HepG2 (cell line): ENCODE measurements at regions not wholly inside any gene's neighbourhood (a gene's known extent, or its start where the extent isn't known, plus 50 kb on each side); places are given as distances from the start of the nearest gene placed in this dataset.

Source experiments
- ATAC-seq: fragments of 200-7000 bp; cut with Tn5 transposase; 3 replicates; pipeline ENCODE4 v1.9.1; 2020; ENCODE audit warnings: mild to moderate bottlenecking, moderate library complexity
- BruUV-seq: library from RNA; stranded (reverse); fragments of 400-500 nt; replicated peaks from 2 replicates; lab custom pipeline; 2021; lab: Mats Ljungman, UMichigan
- CTCF ChIA-PET: fragments of 300-600 bp; formaldehyde crosslinking; extraction: SDS; loops from one replicate; lab custom pipeline; 2021; ENCODE audit warnings: low total read pairs, inconsistent platforms, low intra/inter-chr PET ratio; lab: Yijun Ruan, JAX
- POLR2A ChIA-PET: fragments of 350-600 bp; sonication (Branson Sonifier 250); formaldehyde crosslinking; loops from one replicate; lab custom pipeline; 2020; ENCODE audit warnings: antibody characterized with exemption, inconsistent platforms; lab: Yijun Ruan, JAX
- DNase-seq: peaks from one replicate; pipeline ENCODE4 v3.0.0-alpha.2; 2015; ENCODE audit warnings: low spot score
- FAIRE-seq: peaks from 3 replicates; lab custom pipeline; 2011; peaks lifted over from hg19 to GRCh38; lab: Jason Lieb, UNC
- H2AFZ ChIP-seq: one replicate; pipeline ENCODE4 v1.6.1; 2011; ENCODE audit warnings: low read length, inconsistent platforms
- H3K27ac ChIP-seq: fragments of 300-600 bp; 3 replicates; pipeline ENCODE4 v1.8.0; 2011; ENCODE audit warnings: mixed run types, mild to moderate bottlenecking, mixed read lengths, low read length, inconsistent platforms; ENCODE audit not compliant: insufficient read depth; ENCODE audit errors: extremely low read length
- H3K27me3 ChIP-seq, 2 experiments: fragments of 200-600 bp in 1 of 2; 2 replicates in 1 of 2; 3 replicates in 1 of 2; pipeline versions ENCODE4 v1.6.0 to v1.8.0; 2011; ENCODE audit warnings: low read length in 2 of 2, mild to moderate bottlenecking in 2 of 2, moderate library complexity in 2 of 2, inconsistent platforms in 1 of 2; ENCODE audit not compliant: insufficient read depth in 2 of 2, control insufficient read depth in 1 of 2
- H3K36me3 ChIP-seq, 2 experiments: fragments of 200-600 bp in 1 of 2; replicated peaks in 1 of 2; 2 replicates in 1 of 2; 3 replicates in 1 of 2; pipeline versions ENCODE4 v1.5.1 to v1.8.0; 2011; ENCODE audit warnings: low read length in 2 of 2, inconsistent platforms in 1 of 2; ENCODE audit not compliant: insufficient read depth in 2 of 2, control insufficient read depth in 1 of 2
- H3K4me1 ChIP-seq: 2 replicates; pipeline ENCODE4 v1.5.1; 2012; ENCODE audit warnings: low read length, inconsistent platforms; ENCODE audit not compliant: insufficient read depth
- H3K4me2 ChIP-seq: 2 replicates; pipeline ENCODE4 v1.6.0; 2011; ENCODE audit warnings: low read depth, low read length, inconsistent platforms
- H3K4me3 ChIP-seq, 3 experiments: fragments of 200-600 bp in 1 of 3; sonication (generic), shearing (Covaris generic) in 1 of 3; replicated peaks in 1 of 3; 2 replicates each; pipeline ENCODE4 v1.5.1; 2011 to 2016; ENCODE audit warnings: low read length in 3 of 3, inconsistent platforms in 2 of 3, low read depth in 2 of 3, mild to moderate bottlenecking in 2 of 3, control low read depth in 1 of 3, mixed read lengths in 1 of 3; ENCODE audit not compliant: insufficient read depth in 1 of 3
- H3K79me2 ChIP-seq: one replicate; pipeline ENCODE4 v1.6.1; 2011; ENCODE audit warnings: low read length, inconsistent platforms; ENCODE audit not compliant: insufficient read depth
- H3K9ac ChIP-seq: 2 replicates; pipeline ENCODE4 v1.6.0; 2011; ENCODE audit warnings: mild to moderate bottlenecking, low read depth, low read length, inconsistent platforms; ENCODE audit not compliant: insufficient read depth
- H3K9me3 ChIP-seq: 2 replicates; pipeline ENCODE4 v1.5.1; 2012; ENCODE audit warnings: mild to moderate bottlenecking, low read length
- H4K20me1 ChIP-seq: 2 replicates; pipeline ENCODE4 v1.6.0; 2011; ENCODE audit warnings: inconsistent platforms, mild to moderate bottlenecking, low read length, moderate library complexity; ENCODE audit not compliant: insufficient read depth
- CBX2 ChIP-seq, 2 experiments: fragments of 200-600 bp in 1 of 2; sonication (generic); formaldehyde crosslinking in 1 of 2; IDR thresholded peaks; 2 replicates each; pipeline versions ENCODE4 v1.7.0 to v1.8.1; 2018 to 2022; ENCODE audit warnings: low read depth in 2 of 2, low read length in 1 of 2, mild to moderate bottlenecking in 1 of 2, missing genetic modification reagents in 1 of 2
- GABPA ChIP-seq, 2 experiments: IDR thresholded peaks; 2 replicates each; pipeline ENCODE4 v1.6.1; 2011 to 2016; ENCODE audit warnings: low read depth in 2 of 2, low read length in 1 of 2, missing biosample characterization in 1 of 2, missing genetic modification characterization in 1 of 2
- ONECUT2 ChIP-seq: sonication (generic); formaldehyde crosslinking; IDR thresholded peaks from 2 replicates; pipeline ENCODE4 v1.4.0; 2020; ENCODE audit warnings: missing genetic modification reagents
- TBL1XR1 ChIP-seq: fragments of 150-350 bp; IDR thresholded peaks from 2 replicates; pipeline ENCODE4 v1.6.1; 2014; ENCODE audit warnings: borderline replicate concordance, low read length; ENCODE audit not compliant: partially characterized antibody
- ZNF558 ChIP-seq: sonication (generic); formaldehyde crosslinking; IDR thresholded peaks from 2 replicates; pipeline ENCODE4 v1.9.0; 2022; ENCODE audit warnings: mild to moderate bottlenecking, missing genetic modification reagents, borderline replicate concordance
- WGBS: methylation state at CpG from one replicate; pipeline ENCODE4 v1.1.6; 2017; ENCODE audit warnings: low lambda C conversion rate; 5-methylcytosine and 5-hydroxymethylcytosine counted together
- in situ Hi-C: cut with HindIII; loops from 2 replicates; pipeline ENCODE4 v1.10.0; 2017; ENCODE audit warnings: low pct_unique_long_range_greater_than_20kb; ENCODE audit not compliant: extremely low pct_ligation_motif_present
- intact Hi-C: fragments of 100-400 bp; cut with micrococcal nuclease; formaldehyde crosslinking; loops from one replicate; pipeline ENCODE4 v1.10.0; 2022; ENCODE audit not compliant: unreplicated experiment
- TF ChIP-seq, protein P1 (sequence below): sonication (generic); formaldehyde crosslinking; IDR thresholded peaks from 2 replicates; pipeline ENCODE4 v1.5.1; 2020; ENCODE audit warnings: missing genetic modification reagents, mild to moderate bottlenecking, borderline replicate concordance

DNA sequence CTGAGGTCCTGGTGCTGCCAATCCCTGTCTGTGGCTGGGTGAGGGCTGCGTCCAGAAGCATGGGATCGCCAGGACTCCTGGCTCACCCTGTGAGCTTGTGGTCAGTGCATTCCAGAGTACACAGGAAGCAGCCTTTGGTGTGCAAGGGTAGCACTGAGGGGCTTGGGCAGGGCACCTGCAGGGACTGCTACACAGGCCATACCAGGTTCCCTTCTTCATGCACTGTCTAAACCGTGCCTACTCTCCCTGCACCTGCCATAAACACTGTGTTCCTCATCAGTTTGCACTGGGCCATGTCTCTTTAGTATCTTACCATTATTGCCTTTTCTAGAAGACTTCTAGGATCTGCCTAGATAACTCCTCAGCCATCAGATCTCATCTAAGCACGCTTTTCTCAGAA, 72.8 kb upstream of the NKX2-2 start:
- no peaks in the 10 kb centered on the region for H3K79me2 ChIP-seq
- in situ Hi-C loops = no loop called here
- peaks cover 5% of the 10 kb centered on the region; the same call in 1 of the 2 replicates for H3K4me1 ChIP-seq
- no peak overlapping the region for H3K4me2 ChIP-seq
- DNase-seq = no peak
- no peak overlapping the region for H3K9ac ChIP-seq
- H4K20me1 ChIP-seq = no peaks in the 10 kb centered on the region
- ChIA-PET CTCF (no interaction called here), POLR2A (no interaction called here)
- H3K9me3 ChIP-seq = no peaks in the 10 kb centered on the region
- H3K27me3 ChIP-seq = peaks cover 7 to 23% of the 10 kb centered on the region in 2 experiments; a peak in 3 of 5 replicates
- no peak overlapping the region for H3K27ac ChIP-seq
- no peak for FAIRE-seq
- H3K4me3 ChIP-seq = no peak overlapping the region
- intact Hi-C loops = no loop called here
- no TSS peak for BruUV-seq
- no peak overlapping the region for H2AFZ ChIP-seq
- TF ChIP-seq, protein P1, sequence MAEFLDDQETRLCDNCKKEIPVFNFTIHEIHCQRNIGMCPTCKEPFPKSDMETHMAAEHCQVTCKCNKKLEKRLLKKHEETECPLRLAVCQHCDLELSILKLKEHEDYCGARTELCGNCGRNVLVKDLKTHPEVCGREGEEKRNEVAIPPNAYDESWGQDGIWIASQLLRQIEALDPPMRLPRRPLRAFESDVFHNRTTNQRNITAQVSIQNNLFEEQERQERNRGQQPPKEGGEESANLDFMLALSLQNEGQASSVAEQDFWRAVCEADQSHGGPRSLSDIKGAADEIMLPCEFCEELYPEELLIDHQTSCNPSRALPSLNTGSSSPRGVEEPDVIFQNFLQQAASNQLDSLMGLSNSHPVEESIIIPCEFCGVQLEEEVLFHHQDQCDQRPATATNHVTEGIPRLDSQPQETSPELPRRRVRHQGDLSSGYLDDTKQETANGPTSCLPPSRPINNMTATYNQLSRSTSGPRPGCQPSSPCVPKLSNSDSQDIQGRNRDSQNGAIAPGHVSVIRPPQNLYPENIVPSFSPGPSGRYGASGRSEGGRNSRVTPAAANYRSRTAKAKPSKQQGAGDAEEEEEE (CRISPR knock-in tag) = no peak
- TF ChIP-seq GABPA (IDR thresholded peaks at IDR 0.05; ENCODE audit: low read depth, low read length) (0 out of 2 replicates have a peak, but pooled peaks have one; percentile 4), GABPA (CRISPR knock-in tag; IDR thresholded peaks at IDR 0.05; ENCODE audit: low read depth) (no peak)
- TF ChIP-seq, all 625 proteins: peak for 1
- WGBS = 2% methylated on average over 4 of the region's 4 CpGs
- ATAC-seq = no peak; the same call in 2 of the 3 replicates
- no peaks in the 10 kb centered on the region for H3K36me3 ChIP-seq

DNA sequence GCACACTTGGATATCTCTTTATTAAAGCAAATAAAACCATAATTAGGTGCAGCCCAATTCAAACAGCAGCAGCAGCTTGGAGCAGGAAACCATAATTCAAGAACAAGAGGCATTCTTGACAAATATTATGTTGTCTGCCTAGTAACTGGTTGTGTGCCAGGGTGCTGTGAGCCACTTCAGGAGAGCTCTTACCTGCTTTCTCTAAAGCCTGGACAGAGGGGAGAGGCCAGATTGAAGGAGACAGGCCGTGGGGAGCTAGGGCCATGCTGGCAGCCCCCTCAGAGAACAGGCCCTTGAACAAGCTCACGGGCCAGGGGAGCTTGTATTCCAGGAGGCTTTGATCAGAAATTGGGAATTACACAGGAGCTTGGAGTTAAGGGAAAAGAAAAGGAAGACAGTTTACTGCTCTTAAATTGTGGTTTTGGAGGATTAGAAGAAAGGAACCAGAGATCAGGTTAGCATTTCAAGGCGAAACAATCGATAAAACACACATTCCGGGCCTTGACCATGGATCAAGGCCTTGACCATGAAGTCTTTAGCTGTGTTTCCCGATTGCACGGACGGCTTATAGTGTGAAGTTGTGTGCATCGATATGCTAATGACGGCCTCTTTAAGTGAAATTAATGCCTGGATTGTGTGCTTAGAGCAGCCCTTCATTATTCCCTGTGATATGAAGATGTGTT, 69.8 kb upstream of the NKX2-2 start:
- no peak overlapping the region for H3K27ac ChIP-seq
- no peaks in the 10 kb centered on the region for H3K79me2 ChIP-seq
- no peak overlapping the region for H2AFZ ChIP-seq
- intact Hi-C loops = no loop called here
- H3K9ac ChIP-seq = no peak overlapping the region
- no TSS peak for BruUV-seq
- CTCF ChIA-PET = no interaction called here
- no peak for FAIRE-seq
- peaks cover 15 to 54% of the 10 kb centered on the region in 2 experiments; a peak in 4 of 5 replicates for H3K27me3 ChIP-seq
- in situ Hi-C loops = no loop called here
- TF ChIP-seq ONECUT2 (CRISPR knock-in tag) (peak; percentile 63; the same call in 1 of the 2 replicates), ZNF558 (no peak), CBX2 (IDR thresholded peaks at IDR 0.05; ENCODE audit: low read depth, low read length) (0 out of 2 replicates have a peak, but pooled peaks have one; percentile 27), CBX2 (CRISPR knock-in tag; IDR thresholded peaks at IDR 0.05; ENCODE audit: low read depth) (no peak), TBL1XR1 (peak; percentile 71)
- no peak for DNase-seq
- peaks cover 5% of the 10 kb centered on the region; the same call in 1 of the 2 replicates for H3K4me1 ChIP-seq
- H3K4me2 ChIP-seq = no peak overlapping the region
- ATAC-seq = no peak
- H4K20me1 ChIP-seq = no peaks in the 10 kb centered on the region
- POLR2A ChIA-PET = no interaction called here
- 9% methylated on average over 10 of the region's 10 CpGs for WGBS
- H3K4me3 ChIP-seq = no peak overlapping the region
- no peaks in the 10 kb centered on the region for H3K36me3 ChIP-seq
- no peaks in the 10 kb centered on the region for H3K9me3 ChIP-seq
